SH-SY5Y (cell line): ENCODE measurements at regions not wholly inside any gene's neighbourhood (a gene's known extent, or its start where the extent isn't known, plus 50 kb on each side); places are given as distances from the start of the nearest gene placed in this dataset.

Experiments
- GATA2 ChIP-seq: IDR thresholded peaks from 2 replicates; pipeline ENCODE4 v1.6.1; 2011; ENCODE audit warnings: mild to moderate bottlenecking, low read depth, low read length
- GATA3 ChIP-seq: IDR thresholded peaks from 2 replicates; pipeline ENCODE4 v1.6.1; 2011; ENCODE audit warnings: low read depth, mild to moderate bottlenecking, low read length, moderate library complexity

DNA sequence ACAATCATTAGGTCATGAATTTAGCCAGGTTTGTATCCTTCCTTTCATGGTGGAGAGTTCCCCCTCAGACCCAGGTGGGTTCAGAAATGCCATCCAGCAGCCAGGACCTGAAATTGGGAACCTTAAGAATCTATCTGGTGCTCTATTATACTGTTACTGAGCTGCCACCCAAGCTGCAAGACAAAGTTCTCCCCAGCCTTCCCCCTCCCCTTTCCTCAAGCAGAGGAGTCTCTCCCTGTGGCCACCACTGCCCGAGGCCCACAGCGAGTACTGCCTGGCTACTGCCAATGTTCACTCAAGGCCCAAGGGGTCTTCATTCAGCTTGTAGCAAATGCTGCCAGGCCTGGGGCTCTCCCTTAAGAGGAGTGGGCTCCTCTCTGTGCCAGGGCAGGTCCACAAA lies 133.8 kb downstream of the TMEM38B start:
- TF ChIP-seq GATA3 (no peak), GATA2 (no peak)

DNA sequence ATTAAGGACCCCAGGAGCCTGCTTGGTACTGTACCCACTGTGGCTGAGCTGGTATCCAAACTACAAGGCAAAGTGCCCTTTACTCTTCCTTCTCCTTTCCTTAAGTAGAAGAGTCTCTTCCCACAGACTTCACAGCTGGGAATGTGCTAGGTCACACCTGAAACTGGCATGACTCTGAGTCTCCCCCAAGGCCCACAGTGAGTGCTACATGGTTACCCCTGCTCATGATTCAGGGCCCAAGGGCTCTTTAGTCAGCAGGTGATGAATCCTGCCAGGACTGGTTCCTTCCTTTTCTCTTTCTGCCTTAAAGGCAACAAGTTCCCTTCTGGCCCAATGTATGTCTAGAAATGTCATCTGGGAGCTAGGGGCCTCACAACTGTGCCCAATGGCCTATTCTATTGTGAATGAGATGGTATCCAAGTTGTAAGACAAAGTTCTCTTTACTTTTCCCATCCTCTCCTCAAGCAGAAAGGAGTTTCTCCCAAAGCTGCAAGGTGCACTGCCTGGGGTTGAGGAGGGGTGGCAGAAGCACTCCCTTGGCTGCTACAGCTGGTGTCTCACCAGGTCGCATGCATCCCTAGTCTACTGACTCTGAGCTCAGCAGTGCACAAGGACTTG lies 134.4 kb downstream of the TMEM38B start:
- TF ChIP-seq GATA2 (no peak), GATA3 (no peak)

DNA sequence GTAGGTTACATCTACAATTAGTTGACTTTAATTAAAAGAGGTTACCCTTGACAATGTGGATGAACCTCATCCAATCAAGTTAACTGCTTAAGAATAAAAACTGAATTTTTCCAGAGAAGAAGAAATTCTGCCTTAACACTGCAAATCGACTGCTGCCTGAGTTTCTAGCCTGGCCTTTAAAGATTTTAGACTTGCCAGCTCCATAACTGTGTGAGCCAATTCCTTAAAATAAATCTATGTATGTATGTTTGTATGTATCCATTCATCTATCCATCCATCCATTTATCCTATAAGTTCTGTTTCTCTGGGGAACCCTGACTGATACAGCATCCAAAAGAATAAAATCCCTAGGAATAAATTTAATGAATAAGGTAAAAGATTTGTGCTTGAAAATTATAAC lies 136.1 kb downstream of the TMEM38B start:
- TF ChIP-seq GATA3, result no peak
- no peak for TF ChIP-seq GATA2

DNA sequence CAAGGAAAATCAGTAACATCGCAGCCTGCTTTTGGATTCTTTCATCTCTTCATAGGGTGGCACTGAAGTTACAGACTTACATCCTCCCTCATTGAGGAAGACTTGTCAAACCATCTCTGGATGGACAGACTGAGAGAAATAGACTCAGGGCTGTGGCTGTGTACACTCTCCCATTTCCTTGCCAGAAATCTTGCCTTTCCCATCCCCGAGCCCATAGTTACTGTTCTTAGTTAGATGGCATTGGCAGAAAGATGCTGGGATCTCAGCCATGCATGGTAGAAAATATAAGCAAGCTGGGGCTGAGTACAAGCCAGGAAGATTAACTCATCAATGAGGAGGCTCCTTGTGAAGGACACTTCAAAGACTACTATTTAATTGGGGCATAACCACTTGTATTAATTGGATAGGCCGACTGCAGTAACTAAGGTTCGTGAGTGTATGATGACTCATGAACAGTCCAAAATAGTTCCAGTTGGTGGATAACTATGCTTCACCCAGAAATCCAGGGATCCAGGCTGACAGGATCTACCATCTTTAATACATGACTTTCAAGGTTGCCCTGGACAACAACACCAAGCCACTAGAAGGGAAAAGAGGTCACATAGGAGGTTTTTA lies 137.9 kb downstream of the TMEM38B start:
- TF ChIP-seq GATA3 (no peak), GATA2 (no peak)

DNA sequence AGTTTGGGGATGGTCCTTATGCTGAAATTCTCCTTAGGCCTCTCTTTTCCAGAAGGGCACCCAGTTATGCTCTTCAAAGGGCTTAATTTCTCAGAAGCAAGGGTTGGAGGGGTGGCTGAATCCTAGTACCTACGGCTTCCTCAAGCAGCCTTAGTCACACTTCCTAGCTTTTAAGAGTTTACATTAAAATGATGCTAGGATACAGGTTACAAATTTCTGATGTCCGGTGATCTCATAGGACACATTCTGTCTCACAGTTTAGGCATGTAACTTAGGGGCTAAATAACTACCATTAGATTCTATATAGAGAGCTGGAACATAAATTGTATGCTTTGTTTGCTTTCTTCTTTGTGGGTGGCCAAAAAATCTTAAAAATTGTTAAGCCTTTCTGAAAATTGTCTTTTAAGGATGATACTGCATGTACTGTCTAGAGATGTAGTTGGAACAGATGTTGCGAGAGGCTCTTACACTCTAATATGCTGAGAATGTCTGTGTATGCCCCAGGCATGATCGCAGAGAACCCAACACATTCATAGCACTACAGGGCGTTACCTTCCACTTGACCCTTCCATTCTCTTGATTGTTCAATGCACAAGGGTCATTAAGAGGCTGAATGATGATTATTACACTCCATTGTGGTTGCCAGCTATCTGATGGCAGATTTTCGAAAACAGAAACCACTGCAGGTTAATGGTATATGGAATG lies 139.1 kb downstream of the TMEM38B start:
- TF ChIP-seq GATA2 (no peak), GATA3 (no peak)

DNA sequence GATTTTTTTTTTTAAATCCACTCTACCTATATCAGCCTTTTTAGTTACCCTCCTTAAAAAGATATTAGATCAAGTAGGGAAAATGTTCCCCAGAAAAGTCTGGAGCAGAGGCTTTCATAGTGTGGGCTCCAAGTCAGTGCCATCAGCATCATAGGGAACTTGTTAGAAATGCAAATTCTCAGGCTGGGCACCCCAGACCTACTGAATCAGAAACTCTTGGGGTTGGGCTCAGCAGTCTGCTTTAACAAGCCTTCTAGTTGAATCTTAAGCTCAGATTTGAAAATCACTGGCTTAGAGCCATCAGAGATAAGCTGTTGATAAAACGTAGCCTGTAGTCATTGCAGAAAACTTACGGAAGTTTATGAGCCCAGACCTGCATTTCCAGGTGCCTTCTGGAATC lies 140.1 kb downstream of the TMEM38B start:
- TF ChIP-seq GATA2, result no peak
- TF ChIP-seq GATA3, result no peak

DNA sequence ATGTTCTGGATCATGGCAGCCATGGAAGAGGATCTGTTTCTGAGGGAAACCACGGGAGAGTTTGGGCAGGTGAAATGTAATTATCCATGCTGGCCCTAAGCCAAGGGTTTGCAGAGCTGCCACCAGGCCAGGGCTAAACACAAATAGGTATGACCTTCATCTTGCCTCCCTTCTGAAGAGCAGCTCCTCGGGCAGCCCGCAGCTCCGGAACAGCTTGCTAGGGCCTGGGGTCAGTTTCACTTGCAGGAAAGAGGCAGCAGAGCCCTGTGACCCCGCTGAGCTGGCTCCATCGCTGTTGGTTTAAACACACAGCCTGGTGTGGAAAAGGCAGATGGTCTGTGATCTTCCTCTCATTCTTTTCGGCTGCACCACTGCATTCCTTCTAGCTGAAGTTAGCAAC lies 141.4 kb downstream of the TMEM38B start:
- TF ChIP-seq GATA2 (no peak), GATA3 (no peak)

DNA sequence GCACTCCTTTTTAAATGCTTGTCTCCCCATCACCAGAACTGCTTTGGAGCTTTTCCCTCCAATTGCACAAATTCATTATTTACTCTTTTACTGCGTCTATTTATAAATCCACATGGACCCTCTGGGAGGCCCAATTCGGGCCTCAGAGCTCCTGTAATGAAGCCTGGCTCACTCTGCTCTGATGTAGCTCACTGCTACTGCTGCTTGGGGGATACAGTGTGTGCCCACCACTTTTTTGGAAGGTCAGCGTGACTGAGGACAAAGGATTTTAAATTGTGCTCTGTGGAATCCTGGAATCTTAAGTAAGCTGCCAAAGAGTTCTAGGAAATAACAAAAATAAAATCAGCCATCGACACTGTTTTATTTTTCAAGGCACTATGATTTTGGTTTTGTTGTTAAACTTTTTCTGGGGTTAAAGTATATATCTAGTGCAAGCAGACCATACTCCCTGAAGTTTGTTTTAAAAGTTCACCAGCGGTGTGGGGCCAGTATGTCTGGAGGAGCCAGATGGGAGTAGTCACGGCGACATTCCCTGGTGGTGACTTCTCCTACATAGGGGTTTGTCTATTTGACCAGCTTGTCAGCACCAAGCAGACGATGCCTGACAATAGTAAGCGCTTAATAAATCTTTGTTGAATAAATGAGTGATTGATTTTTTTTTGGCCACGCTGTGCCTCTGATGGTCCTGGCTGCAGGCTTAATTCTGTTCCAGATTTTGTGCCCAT lies 142.8 kb downstream of the TMEM38B start:
- TF ChIP-seq GATA3 (no peak), GATA2 (no peak)

DNA sequence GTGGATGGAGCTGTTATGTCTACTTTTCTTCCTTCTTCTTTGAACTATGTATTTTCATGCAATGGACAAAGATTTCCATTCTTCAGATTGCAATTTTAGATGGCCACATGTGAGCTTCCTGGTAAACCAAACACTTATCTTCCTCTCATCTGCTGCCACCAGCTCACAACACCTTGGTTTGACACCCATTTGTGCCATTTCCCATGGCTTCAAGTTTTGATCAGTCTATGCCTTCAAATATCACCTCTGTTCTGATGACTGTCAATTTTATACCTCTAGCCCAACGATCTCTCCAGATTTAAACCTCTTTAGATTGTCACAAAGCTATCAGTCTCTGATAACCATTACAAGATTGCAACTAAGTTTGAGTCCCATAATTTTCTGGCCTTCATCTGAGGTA lies 147.2 kb downstream of the TMEM38B start:
- TF ChIP-seq GATA2, result no peak
- TF ChIP-seq GATA3, result no peak

DNA sequence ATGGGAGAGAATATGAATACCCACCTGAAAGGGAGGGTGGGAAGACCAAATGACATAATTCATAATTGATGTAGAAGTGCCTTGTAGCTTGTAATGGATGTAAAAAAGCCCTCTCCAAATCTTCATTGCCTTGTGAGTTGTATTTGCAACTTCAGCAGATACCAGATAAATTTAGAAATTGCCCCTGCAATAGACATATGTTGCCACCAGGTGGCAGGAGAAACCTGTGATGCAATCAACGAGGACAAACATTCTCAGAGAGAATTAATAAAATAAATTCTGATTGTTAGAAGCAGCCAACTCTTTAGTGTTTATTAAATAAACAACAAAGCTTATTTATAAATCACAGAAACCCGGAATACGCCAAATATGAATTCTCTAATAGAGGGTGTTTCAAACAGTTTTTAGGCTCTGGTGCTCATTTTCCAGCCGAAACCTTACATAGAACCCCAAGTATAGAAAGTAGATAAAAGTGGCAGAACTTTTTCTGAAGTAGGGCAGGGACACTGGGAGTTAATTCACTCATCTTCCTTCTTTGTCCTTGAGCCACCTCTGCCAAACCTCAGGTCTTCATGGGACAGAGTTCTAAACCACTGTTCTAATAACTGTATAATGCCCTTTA lies 147.8 kb downstream of the TMEM38B start:
- TF ChIP-seq GATA3, result no peak
- TF ChIP-seq GATA2, result no peak

DNA sequence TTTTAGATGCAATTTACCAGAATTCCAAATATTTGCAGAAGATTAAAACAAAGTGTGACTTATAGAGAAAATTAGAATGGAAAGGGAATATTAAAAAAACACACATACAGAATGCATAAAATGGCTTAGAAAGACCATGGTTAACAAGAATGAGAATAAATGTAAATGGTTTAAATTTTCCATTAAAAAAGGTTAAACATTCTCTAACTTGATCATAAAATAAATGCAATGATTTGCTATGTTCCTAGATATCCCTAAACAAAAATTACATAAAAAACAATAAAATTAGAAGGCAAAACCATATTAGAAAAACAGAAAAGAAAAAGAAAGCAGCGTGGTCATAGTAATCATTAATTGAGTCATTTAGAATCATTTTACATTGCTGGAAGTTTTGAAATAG lies 152.5 kb downstream of the TMEM38B start:
- TF ChIP-seq GATA3 (no peak), GATA2 (no peak)

DNA sequence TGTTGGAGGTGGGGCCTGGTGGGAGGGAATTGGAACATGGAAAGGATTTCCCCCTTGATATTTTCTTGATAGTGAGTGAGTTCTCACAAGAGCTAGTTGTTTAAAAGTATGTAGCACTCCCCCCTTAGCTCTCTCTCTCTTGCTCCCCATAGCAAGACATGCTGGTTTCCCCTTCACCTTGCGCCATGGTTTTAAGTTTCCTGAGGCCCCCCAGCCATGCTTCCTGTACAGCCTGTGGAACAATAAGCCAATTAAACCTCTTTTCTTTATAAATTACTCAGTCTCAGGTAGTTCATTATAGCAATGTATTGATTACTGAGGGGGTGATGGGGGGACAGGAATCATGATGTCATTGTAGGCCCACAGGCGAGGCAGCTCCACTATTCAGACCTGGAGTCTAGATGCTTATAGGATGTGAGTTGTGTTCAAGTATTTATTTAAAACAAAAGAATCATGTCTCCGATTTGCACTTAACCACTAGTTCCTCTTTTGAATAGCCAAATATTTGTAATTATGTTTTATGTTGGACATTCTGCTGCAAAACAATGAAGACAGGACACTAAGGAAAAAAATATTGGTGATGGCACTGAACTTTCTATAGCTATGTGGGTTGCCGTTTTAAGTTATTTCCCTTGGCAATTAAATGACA lies 156.6 kb downstream of the TMEM38B start:
- TF ChIP-seq GATA3 (no peak), GATA2 (no peak)

DNA sequence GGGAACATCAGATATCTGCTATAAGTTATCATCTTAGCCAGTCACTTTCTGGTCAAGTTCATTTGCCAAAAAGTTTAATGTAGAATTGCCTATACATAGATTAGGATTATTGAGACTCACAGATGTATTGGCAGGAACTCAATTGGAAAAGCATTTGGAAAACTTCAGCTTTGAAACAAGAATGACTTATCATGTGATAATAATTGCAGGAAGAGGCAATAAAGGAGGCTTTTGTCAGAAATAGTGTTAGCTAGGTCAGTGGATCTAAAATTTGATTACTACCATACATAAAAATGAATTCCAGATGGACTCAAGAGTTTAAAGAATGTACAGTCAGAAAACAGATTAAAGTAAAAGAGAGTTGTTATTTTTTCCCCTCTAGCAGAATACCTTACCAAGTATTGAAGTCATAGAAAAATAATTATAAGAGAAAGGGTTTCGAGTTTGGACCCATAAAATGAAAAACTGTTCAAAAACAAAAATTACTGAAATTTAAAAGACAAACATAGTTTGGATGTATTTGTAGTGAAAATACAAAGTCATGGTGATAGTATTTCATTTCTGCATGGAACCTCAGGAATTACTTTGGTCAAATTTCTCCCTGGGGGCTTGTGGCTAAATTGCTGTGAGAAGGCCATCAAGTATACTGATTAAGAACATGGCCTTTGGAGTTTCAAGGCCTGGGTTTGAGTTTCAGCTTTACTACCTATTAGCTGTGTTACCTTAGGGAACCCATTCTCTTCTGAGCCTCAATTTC lies 159.9 kb downstream of the TMEM38B start:
- TF ChIP-seq GATA3 (no peak), GATA2 (no peak)

DNA sequence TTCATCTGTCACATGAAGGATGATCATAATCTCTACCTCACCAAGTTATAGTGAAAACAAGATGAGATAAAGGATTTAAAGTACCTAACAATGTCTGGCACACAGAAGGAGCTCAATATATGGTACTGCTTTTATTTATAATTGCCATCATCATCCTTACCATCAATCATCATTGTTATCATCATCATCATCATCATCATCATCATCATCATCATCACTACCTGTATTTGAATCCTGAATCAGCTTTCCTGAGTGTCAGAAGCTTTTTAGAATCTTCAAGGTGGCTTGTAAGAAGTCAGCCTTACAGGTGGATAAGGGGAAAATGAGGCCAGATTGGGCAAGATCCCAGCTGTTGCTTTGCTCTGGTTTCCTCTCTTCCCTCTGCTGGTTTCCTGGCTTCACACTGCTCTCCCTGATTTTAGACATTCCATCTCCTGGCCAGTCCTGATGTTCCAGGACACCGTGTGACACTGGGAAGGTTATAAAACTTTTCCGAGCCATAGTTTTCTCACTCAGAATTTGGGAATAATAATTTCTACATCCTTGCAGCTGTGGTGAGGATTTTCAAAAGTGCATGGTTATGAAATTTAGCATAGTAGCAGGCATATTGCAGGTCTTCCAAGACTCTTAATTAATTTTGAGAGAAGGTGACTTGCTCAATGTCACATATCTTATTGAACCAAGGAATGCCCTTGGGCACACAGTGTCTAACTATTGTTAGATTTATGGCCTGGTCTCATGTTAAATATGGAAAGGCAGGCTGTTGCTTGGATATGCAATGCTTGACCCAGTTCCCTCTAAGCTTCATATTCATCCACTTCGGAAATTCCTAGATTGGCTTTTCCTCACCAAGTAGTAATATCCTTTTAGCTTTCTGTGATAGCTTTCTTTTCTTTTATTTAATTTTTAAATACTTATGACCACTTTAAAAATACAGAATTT lies 160.7 kb downstream of the TMEM38B start:
- no peak for TF ChIP-seq GATA2
- TF ChIP-seq GATA3, result no peak
